PC-3 (cell line): ENCODE measurements at regions not wholly inside any gene's neighbourhood (a gene's known extent, or its start where the extent isn't known, plus 50 kb on each side); places are given as distances from the start of the nearest gene placed in this dataset.

Experiments
- ATAC-seq: fragments of 200-7000 bp; cut with Tn5 transposase; 2 replicates; pipeline ENCODE4 v1.9.1; 2020; ENCODE audit warnings: mild to moderate bottlenecking, moderate library complexity
- BruUV-seq: library from RNA; stranded (reverse); fragments of 400-500 nt; replicated peaks from 2 replicates; lab custom pipeline; 2021; lab: Mats Ljungman, UMichigan
- CTCF ChIA-PET: fragments of 300-600 bp; sonication (Branson Sonifier 250); formaldehyde crosslinking; loops from one replicate; lab custom pipeline; 2022; ENCODE audit warnings: antibody characterized with exemption; lab: Charles Lee
- POLR2A ChIA-PET: fragments of 300-600 bp; sonication (Branson Sonifier 250); formaldehyde crosslinking; loops from one replicate; lab custom pipeline; 2022; ENCODE audit warnings: antibody characterized with exemption; ENCODE audit not compliant: unreplicated experiment; lab: Charles Lee
- DNase-seq: peaks from one replicate; pipeline ENCODE4 v3.0.0-alpha.2; 2015
- H2AFZ ChIP-seq: fragments of 300-600 bp; sonication (generic); 2 replicates; pipeline ENCODE4 v1.6.0; 2016; ENCODE audit warnings: antibody characterized with exemption, low read length
- H3F3A ChIP-seq: fragments of 300-600 bp; sonication (generic); one replicate; pipeline ENCODE4 v1.6.0; 2017; ENCODE audit warnings: antibody characterized with exemption, low read length, control low read depth, mild to moderate bottlenecking; ENCODE audit not compliant: unreplicated experiment
- H3K27ac ChIP-seq: fragments of 300-600 bp; sonication (generic); 2 replicates; pipeline ENCODE4 v1.5.1; 2016; ENCODE audit warnings: mild to moderate bottlenecking, low read length
- H3K27me3 ChIP-seq: fragments of 300-600 bp; sonication (generic); 2 replicates; pipeline ENCODE4 v1.6.1; 2016; ENCODE audit warnings: low read length, mixed read lengths
- H3K36me3 ChIP-seq: fragments of 300-600 bp; sonication (generic); 2 replicates; pipeline ENCODE4 v1.6.1; 2016; ENCODE audit warnings: low read depth, mixed run types, low read length, mixed read lengths
- H3K4me1 ChIP-seq: fragments of 300-600 bp; sonication (generic); 2 replicates; pipeline ENCODE4 v1.5.1; 2016; ENCODE audit warnings: low read length; ENCODE audit not compliant: insufficient read depth
- H3K4me2 ChIP-seq: fragments of 300-600 bp; sonication (generic); 2 replicates; pipeline ENCODE4 v1.6.0; 2016; ENCODE audit warnings: low read length
- H3K4me3 ChIP-seq: fragments of 300-600 bp; sonication (generic); 2 replicates; pipeline ENCODE4 v1.5.1; 2016; ENCODE audit warnings: mild to moderate bottlenecking, low read length, mixed read lengths
- H3K79me2 ChIP-seq: fragments of 300-600 bp; sonication (generic); 2 replicates; pipeline ENCODE4 v1.6.1; 2017; ENCODE audit warnings: low read length, mixed read lengths
- H3K9ac ChIP-seq: fragments of 300-600 bp; sonication (generic); 2 replicates; pipeline ENCODE4 v1.6.0; 2016; ENCODE audit warnings: mild to moderate bottlenecking, low read length
- H3K9me2 ChIP-seq: fragments of 300-600 bp; sonication (generic); replicated peaks from 2 replicates; pipeline ENCODE4 v1.6.1; 2016; ENCODE audit warnings: mixed run types, low read length, mixed read lengths
- H3K9me3 ChIP-seq: fragments of 300-600 bp; sonication (generic); 2 replicates; pipeline ENCODE4 v1.6.1; 2016; ENCODE audit warnings: low read length, mixed read lengths
- H4K20me1 ChIP-seq: fragments of 300-600 bp; sonication (generic); 2 replicates; pipeline ENCODE4 v1.6.1; 2016; ENCODE audit warnings: low read length, mixed read lengths
- EZH2 ChIP-seq: fragments of 300-600 bp; sonication (generic); IDR thresholded peaks from one replicate; pipeline ENCODE4 v1.6.1; 2017; ENCODE audit warnings: antibody characterized with exemption, mild to moderate bottlenecking, low read length; ENCODE audit not compliant: unreplicated experiment
- EZH2phosphoT487 ChIP-seq: fragments of 300-600 bp; sonication (generic); IDR thresholded peaks from 2 replicates; pipeline ENCODE4 v1.6.1; 2018; ENCODE audit warnings: mild to moderate bottlenecking, antibody characterized with exemption, low read length, borderline replicate concordance
- intact Hi-C: fragments of 100-400 bp; cut with micrococcal nuclease; formaldehyde crosslinking; loops from 2 replicates; pipeline ENCODE4 v1.9.0; 2023
- TF ChIP-seq, protein P1 (sequence below): fragments of 300-600 bp; sonication (generic); conservative IDR thresholded peaks from 2 replicates; pipeline ENCODE4 v1.5.1; 2017; ENCODE audit warnings: antibody characterized with exemption, low read depth, mild to moderate bottlenecking, low read length

DNA sequence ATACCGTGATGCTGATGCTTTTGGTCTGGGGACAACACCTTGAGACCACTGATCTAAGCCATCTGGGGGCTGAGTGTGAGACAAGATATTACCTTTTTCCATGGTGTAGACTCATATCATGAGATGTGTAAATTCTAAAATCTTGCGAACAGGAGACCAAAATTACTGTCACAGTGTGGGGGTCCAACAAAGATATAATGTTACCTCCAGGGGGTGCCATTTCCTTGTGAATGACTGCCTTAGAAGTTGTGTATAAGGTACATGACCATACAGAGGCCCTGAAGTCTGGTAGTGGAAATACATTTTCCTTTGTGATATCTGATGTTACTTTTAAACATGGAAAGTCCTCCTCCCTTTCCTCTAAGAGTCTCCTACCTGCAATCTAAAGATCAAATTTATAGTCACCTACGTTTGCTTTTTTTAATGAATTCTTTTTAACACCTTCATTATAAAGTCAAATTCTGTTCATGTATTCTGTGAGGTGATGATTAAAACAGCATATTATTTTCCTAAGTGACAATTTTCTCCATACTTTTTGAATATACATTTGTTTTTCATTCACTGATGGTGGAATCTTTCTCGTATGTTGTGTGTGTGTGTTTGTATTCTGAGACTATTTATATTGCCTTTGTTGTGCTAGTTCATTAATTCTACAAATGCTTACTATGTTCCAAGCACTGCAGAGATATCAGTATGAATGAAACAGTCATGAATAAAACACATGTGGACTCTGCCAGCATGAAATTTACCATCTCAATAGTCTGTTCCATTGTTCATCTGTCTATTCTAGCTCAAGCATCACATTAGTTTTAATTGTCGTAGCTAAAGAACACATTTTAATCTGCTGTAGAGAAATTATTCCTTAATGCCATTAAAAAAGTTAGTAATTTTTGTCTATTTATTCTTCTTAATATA lies 113.7 kb downstream of the RFC3 start:
- TF ChIP-seq, protein P1, sequence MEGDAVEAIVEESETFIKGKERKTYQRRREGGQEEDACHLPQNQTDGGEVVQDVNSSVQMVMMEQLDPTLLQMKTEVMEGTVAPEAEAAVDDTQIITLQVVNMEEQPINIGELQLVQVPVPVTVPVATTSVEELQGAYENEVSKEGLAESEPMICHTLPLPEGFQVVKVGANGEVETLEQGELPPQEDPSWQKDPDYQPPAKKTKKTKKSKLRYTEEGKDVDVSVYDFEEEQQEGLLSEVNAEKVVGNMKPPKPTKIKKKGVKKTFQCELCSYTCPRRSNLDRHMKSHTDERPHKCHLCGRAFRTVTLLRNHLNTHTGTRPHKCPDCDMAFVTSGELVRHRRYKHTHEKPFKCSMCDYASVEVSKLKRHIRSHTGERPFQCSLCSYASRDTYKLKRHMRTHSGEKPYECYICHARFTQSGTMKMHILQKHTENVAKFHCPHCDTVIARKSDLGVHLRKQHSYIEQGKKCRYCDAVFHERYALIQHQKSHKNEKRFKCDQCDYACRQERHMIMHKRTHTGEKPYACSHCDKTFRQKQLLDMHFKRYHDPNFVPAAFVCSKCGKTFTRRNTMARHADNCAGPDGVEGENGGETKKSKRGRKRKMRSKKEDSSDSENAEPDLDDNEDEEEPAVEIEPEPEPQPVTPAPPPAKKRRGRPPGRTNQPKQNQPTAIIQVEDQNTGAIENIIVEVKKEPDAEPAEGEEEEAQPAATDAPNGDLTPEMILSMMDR, result peak; percentile 85
- no peak for TF ChIP-seq EZH2phosphoT487
- CTCF ChIA-PET, result no interaction called here
- no TSS peak for BruUV-seq
- no peaks in the 10 kb centered on the region for H3K9me3 ChIP-seq
- no peaks in the 10 kb centered on the region for H3K36me3 ChIP-seq
- no peak overlapping the region for H3K27ac ChIP-seq
- H3K9ac ChIP-seq, result no peak overlapping the region
- H3F3A ChIP-seq, result no peaks in the 10 kb centered on the region
- POLR2A ChIA-PET, result no interaction called here
- no peaks in the 10 kb centered on the region for H3K27me3 ChIP-seq
- no peaks in the 10 kb centered on the region for H4K20me1 ChIP-seq
- no peak overlapping the region for H3K4me2 ChIP-seq
- H3K4me1 ChIP-seq, result no peaks in the 10 kb centered on the region
- no peak overlapping the region for H3K4me3 ChIP-seq
- H2AFZ ChIP-seq, result no peak overlapping the region
- H3K9me2 ChIP-seq, result no peaks in the 10 kb centered on the region
- ATAC-seq (peak; percentile 95), DNase-seq (peak; percentile 75)
- no peaks in the 10 kb centered on the region for H3K79me2 ChIP-seq
- intact Hi-C loops, result loop anchor here (1.0 to 5.0 kb wide), 3 partner anchors 76 to 1233 kb away; no protein-coding TSS in a partner anchor

DNA sequence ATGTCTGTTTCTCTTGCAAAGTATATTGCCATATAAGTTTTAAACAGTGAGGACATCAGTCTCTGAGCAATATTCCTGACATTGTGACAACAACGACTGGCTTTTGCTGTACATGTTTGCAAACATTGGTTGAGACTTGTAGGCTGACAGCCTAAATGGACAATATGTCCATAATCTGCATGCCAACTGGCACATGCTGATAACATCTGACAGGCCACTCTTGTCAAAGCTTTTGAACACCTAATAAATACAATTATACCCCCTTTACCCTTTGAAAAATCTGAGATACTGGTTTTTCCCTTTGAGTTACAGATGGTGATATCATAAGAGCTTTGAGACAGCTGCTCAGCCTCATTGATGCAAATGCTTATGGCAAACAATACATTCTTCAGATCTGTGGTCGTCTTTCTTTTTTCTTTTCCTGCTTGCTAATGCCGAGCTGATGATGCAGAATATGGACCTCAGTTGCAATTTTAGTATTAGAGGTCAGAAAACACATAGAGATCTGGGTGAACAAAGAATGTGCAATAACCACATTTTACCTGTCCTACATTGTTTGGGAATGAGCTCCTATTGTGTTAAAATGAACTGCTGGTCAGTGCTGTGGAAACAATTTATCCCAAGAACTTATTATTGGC lies 114.9 kb downstream of the RFC3 start:
- TF ChIP-seq EZH2phosphoT487, result no peak
- no peak for TF ChIP-seq EZH2
- TF ChIP-seq, protein P1, result no peak
- Histone ChIP-seq H2AFZ (no peak overlapping the region), H3K36me3 (no peaks in the 10 kb centered on the region), H3K79me2 (no peaks in the 10 kb centered on the region), H3K4me2 (no peak overlapping the region), H3K9me2 (no peaks in the 10 kb centered on the region), H3K9me3 (no peaks in the 10 kb centered on the region), H4K20me1 (no peaks in the 10 kb centered on the region), H3K4me3 (no peak overlapping the region), H3K27ac (no peak overlapping the region), H3F3A (no peaks in the 10 kb centered on the region), H3K27me3 (no peaks in the 10 kb centered on the region), H3K4me1 (no peaks in the 10 kb centered on the region), H3K9ac (no peak overlapping the region)
- ChIA-PET CTCF (no interaction called here), POLR2A (no interaction called here)
- no peak for ATAC-seq
- BruUV-seq, result no TSS peak
- intact Hi-C loops, result loop anchor here (5.0 kb wide), 1 partner anchor 74 kb away; no protein-coding TSS in a partner anchor
- no peak for DNase-seq

DNA sequence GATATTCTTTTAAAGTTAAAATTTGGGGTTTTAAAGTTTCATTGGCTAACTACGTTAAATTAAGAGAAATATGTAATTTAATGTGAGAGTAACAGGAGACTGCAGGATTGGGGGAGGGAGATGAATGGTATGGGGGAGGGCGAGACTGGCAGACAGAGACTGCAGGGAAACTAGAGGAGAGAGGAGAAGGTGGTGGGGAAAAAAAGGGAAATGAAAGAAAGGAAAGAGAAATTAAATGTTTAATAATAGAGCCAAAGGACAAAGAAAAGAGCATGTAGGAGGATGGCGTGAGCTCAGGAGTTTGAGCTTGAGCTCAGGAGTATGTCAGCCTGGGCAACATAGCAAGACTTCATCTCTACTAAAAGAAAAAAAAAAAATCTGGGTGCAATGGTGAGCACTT lies 115.9 kb downstream of the RFC3 start:
- no peak overlapping the region for H3K4me2 ChIP-seq
- H3K27ac ChIP-seq, result no peak overlapping the region
- no peaks in the 10 kb centered on the region for H3K79me2 ChIP-seq
- H3K9ac ChIP-seq, result no peak overlapping the region
- no peaks in the 10 kb centered on the region for H3K9me3 ChIP-seq
- ChIA-PET CTCF (no interaction called here), POLR2A (no interaction called here)
- no peaks in the 10 kb centered on the region for H3K36me3 ChIP-seq
- no peaks in the 10 kb centered on the region for H3K27me3 ChIP-seq
- no peaks in the 10 kb centered on the region for H3K4me1 ChIP-seq
- TF ChIP-seq, protein P1, result no peak
- no peak for TF ChIP-seq EZH2phosphoT487
- no peak for TF ChIP-seq EZH2
- H2AFZ ChIP-seq, result no peak overlapping the region
- no peaks in the 10 kb centered on the region for H4K20me1 ChIP-seq
- no TSS peak for BruUV-seq
- DNase-seq (no peak), ATAC-seq (no peak)
- intact Hi-C loops, result loop anchor here (5.0 kb wide), 1 partner anchor 73 kb away; no protein-coding TSS in a partner anchor
- no peaks in the 10 kb centered on the region for H3K9me2 ChIP-seq
- no peaks in the 10 kb centered on the region for H3F3A ChIP-seq
- no peak overlapping the region for H3K4me3 ChIP-seq
